GM21619 (cell line): ENCODE measurements at regions not wholly inside any gene's neighbourhood (a gene's known extent, or its start where the extent isn't known, plus 50 kb on each side); places are given as distances from the start of the nearest gene placed in this dataset.

ENCODE experiments used
- ATAC-seq: cut with Tn5 transposase; IDR thresholded peaks from one replicate; pipeline ENCODE4 v1.9.1; 2021; ENCODE audit not compliant: unreplicated experiment

- ATAC-seq, result peak; percentile 90
These were observed 206.6 kb upstream of the RFX3 start for GRCh38 chr9:3732077-3733038.

DNA sequence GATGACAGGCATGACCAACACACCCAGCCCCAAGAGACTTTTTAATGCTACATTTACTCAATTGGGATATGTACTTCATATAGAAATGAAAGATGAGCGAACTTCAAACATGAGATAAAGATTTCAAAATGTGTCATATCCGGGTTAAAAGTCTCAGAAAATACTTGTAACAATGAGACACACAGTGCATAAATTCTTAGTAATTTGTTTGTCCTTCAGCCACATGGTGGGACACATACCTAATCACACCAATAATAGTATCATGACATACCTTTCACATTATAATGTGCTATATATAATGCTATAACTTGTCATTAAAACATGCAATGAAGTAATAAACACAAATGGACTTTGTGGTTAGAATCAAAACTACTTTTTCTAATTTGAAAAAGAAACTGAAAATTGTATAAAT, 204.7 kb upstream of the RFX3 start:
- ATAC-seq, result peak; percentile 33

- no peak for ATAC-seq
These were observed 195.3 kb upstream of the RFX3 start for GRCh38 chr9:3721096-3721495.

DNA sequence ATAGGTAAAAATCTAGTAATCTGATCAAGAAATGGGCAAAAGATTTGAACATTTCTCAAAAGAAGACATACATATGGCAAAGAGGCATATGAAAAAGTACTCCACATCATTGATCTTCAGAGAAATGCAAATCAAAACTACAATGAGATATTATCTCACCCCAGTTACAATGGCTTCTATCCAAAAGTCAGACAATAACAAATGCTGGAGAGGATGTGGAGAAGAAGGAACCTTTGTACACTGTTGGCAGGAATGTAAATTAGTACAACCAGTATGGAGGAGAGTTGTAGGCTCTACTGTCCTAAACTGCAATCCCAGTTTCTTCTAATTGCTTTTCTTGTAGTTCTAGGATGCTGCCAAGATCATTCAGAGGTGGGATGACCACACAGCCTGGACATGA, 193.5 kb upstream of the RFX3 start:
- ATAC-seq, result no peak

DNA sequence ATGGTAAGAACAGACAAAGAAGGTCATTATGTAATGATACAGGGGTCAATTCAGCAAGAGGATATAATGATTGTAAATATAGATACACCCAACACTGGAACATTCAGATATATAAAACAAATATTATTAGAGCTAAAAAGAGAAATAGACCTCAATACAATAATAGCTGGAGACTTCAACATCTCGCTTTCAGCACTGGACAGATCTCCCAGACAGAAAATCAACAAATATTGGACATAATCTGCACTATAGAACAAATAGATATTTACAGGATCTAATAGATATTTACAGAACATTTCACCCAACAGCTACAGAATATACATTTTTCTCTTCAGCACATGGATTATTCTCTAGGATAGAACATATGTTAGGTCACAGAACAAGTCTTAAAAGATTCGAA, 190.6 kb upstream of the RFX3 start:
- ATAC-seq, result no peak

- no peak for ATAC-seq
These were observed 182.9 kb upstream of the RFX3 start for GRCh38 chr9:3708751-3709150.

DNA sequence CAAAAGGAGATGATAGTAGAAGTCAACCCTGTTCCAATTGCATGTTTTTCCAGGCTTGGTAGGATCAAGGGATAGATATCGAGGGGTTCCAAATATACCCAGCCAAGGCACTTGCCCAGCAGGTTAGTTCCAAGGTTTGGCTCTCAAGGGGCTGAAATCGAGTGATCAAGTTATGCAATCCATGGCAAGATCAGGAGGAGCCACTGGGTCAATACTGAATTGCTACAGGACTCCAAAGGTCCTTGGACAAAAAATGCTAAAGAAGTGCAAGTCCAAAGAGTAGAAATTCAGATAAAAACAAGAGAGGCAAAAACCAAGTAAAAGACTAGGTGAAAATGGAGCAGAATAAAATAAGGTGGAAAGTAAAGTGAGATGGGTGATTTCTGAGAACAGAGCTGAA, 179.1 kb upstream of the RFX3 start:
- no peak for ATAC-seq

DNA sequence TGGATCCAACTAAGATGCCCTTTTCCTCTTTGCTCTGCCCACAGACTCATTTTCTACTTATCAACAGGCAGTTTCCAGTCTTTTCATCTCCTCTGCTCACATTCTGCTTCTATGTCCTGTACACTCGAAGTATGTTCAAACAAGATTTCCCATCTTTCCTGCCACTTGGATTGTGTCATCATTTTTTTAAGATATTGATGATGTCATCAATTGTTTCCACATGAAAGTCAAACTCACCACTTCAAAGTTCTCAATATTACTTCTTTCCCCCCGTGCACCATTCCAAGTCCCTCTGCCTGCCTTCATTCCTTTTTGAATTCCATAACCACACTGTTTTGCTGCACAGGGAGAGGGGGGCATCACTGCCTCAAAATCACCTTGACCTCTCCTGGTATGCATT, 175.0 kb upstream of the RFX3 start:
- no peak for ATAC-seq

DNA sequence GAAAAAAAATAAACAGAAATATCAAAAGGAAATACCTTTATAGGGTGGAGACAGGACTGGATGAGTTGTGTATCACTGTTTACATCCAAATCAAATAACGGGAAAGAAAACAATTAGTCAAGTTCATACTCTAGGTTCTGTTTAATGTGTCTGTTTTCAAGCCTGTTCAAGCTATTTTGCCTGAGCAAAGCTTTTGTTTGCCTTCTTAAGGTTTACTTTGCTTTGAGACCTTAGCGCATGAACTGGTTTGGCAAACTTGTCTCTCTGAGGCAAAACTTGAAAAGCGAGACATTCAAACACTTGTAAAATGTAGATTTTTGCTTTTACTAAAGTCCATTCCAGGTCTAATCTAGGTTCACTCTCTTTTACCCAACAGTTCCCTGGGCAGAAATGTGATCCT, 174.1 kb upstream of the RFX3 start:
- no peak for ATAC-seq

- ATAC-seq, result no peak
These were observed 172.7 kb upstream of the RFX3 start for GRCh38 chr9:3698531-3698930.

DNA sequence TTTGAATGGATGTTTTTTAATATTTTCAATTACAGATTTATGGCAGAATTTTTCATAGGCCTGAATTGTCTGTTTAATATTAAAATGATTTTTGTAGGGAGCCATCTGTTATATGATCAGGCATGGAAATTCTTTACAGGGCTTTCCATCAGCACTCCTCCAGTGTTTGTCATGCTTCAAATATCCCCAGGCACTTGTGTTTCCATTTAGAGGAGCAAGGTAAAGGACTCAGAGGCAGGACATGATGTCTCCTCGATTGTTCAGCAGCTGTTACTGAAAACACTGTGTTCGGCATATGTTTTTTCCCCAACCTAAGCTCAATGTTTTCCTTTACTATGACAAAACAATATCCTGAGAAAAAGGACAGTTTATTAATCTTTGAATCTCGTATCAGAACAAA, 172.3 kb upstream of the RFX3 start:
- no peak for ATAC-seq

DNA sequence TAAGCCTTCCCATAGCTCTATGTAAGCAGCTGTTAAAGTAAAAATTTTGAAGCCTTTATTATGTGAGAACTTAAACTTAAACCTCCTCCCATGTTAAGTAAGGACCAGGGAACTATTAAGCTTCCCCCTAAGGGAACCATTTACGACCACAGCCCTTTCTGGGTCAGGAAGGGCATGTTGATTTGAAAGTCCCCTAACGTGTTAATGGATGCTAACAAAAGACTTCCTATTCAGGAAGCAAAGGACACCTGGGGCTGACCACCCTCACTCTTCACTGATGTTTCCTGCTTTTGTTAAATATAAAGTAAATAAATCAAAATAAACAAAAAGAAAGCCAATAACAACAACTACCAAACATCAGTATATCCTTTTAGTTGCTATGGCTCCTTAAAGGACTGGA, 170.6 kb upstream of the RFX3 start:
- ATAC-seq, result no peak

DNA sequence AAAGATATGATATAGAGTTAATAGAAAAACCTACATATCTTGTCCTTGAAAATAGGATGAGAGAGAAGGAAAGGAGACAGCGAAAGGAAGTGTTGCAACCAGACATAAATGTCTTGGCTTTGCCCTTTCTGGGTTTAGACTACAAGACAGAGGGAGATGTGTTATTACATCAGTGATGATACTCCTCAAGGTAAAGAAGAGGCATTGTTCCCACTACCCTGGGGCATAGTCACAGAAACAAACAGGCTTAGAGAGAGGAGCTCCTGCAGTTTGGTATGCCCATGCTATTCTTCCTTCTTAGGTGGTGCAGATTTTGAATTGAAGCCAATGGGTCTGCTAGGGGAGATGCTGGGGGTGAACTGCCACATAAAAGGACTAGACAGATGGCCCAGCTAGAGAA, 166.8 kb upstream of the RFX3 start:
- ATAC-seq, result no peak

DNA sequence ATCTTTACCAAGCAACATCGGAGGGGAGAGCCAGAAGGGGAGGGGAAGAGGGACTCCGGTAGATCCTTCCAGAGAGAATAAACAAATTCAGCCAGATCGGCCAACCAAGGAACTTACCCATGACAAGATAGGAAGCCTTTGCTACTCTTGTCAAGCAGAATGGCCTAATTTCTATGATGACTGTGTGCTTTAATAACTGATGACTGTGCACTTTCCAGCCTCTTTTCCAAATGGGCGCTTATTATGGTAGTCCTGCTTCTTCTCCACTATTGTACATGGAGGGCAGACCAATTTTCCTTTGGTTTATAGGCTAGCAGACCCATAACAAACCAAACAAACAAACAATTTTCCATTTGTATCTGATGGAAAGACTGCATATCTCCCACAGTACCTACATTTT, 163.8 kb upstream of the RFX3 start:
- ATAC-seq, result no peak

GRCh38 chr9:3687145-3687544, 161.3 kb upstream of the RFX3 start:
- ATAC-seq, result no peak

DNA sequence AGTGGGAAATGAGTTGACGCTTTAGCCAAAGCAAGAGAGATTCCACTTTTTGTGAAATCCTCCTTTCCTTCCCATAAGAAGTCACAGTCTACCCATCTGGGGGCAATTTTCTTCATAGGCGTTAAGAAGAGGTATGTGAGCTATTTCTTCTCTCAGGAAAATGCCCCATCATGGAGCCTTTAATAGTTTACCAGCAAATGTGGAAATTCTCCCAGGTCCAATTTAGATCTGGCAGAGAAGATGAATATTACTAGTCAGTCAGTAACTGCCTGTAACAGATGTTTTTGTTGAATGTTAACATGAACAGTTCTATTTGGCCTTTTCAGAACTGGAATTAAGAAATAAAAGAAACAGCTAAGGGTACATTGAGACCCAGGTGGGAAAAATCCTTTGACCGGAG, 156.4 kb upstream of the RFX3 start:
- ATAC-seq, result no peak

DNA sequence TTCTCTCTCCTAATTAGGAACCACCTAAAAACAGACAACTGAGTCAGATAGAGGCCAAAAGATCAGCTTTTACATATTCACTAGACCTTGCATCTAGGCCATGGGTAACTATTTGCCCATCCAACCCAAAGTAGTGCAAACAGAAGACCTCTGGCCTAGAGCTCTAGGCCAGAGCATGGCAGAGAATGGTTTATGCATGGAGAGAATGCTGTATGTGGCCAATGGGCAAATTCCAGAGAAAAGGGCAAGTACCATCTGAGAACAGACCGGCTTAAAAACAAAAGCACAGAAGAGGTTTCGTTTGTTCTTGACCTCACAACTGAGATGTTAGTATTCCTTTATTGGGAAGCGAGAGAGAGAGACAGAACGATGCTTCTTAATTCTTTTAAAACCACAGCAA, 151.7 kb upstream of the RFX3 start:
- no peak for ATAC-seq

DNA sequence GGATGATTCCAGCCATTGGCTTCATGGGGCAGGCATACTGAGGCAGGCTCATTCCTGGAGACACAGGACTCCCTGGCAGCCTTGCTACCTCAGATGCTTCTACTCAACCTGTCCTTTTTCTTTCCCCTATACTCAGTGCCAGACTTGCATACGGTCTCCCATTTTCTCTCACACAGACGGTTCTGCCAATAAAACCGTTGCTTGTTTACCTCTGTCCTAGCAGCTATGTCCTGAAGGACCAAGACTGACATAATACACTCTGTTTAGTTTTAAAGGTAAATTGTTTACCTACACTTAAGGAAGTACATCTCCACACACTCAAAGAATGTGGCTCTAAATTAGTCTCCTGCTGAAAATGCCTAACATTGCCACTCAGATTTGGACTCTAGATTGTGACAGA, 151.0 kb upstream of the RFX3 start:
- no peak for ATAC-seq

DNA sequence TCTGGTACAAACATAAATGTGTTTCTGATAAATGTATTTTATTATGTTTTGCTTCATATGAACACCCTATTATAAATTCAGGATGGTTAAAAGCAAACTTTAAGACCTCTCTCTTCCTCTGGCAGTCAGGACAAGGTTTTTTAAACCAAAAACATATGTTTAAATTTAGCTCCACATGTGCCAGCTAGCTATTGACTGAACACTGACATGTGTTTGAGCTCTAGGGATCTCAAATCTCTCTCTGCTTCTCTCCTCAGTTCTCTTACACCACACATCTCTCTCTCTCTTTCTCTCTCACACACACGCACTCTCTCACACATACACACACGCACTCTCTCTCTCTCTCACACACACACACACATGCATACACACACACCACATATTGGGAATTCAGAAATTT, 150.1 kb upstream of the RFX3 start:
- no peak for ATAC-seq

DNA sequence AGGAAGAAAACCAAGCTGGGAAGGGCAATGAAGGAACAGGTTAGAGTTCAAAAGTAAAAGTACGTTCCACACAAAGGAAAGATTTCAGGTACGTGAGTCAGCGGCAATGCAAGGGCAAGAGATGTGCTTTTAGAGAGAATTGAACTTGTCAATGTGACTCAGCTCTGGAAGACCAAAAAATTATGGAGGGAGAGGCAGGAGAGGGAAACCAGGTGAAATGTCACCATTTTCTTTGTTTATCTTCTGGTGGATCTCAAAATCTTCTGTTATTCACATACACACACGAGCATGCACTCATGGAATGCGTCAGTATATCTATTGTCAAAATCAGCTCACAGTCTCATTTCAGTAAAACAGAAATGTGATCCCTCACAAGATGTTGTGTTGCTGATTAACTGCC, 148.8 kb upstream of the RFX3 start:
- ATAC-seq, result no peak

GRCh38 chr9:3672399-3672798, 146.6 kb upstream of the RFX3 start:
- ATAC-seq, result no peak

DNA sequence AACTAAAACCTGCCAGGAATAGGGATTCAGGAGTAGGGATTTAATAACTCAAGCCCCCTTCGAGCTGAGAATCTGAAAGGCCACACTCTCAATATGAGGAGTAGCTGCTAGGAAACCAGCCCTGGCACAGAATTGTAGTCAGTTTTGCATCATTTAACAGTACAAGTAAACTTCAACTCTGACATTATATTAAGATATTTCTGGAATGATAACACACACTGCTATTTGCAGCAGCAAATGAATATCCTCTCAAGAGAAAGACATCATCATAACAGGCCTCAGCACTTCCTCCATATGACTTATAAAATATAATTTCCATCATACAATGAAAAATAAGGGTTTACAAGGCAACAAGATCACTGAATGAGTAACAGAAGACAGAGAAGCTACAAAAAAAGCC, 138.2 kb upstream of the RFX3 start:
- no peak for ATAC-seq

DNA sequence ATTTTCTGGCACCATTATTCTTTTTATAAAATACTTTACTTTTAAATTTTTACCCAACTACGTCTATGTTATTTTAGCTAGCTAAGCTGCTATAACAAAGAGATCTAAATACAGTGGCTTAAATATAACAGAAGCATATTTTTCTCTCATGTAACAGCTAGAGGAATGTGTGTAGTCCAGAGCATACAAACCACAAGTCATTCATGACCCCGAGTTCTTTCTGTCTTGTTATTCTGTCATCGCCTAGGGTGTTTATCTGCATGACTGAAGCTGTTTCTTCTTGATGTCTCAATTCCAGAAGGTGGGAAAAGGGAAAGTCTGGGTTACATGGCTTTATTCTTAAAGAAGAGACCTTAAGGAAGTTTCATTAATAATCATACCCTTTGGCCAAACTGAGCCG, 136.9 kb upstream of the RFX3 start:
- no peak for ATAC-seq
